Endothelial cell of umbilical vein (primary cell): ENCODE measurements at regions not wholly inside any gene's neighbourhood (a gene's known extent, or its start where the extent isn't known, plus 50 kb on each side); places are given as distances from the start of the nearest gene placed in this dataset.

Experiments
- BruUV-seq: library from RNA; stranded (reverse); fragments of 400-500 nt; replicated peaks from 2 replicates; lab custom pipeline; 2021; lab: Mats Ljungman, UMichigan
- CTCF ChIA-PET: fragments of 300-600, 350-600 bp; sonication (Branson Sonifier 250); formaldehyde crosslinking; loops from one replicate; lab custom pipeline; 2021; ENCODE audit warnings: antibody characterized with exemption, inconsistent platforms; lab: Charles Lee
- POLR2A ChIA-PET: fragments of 300-600, 350-600 bp; sonication (Branson Sonifier 250); formaldehyde crosslinking; loops from one replicate; lab custom pipeline; 2021; ENCODE audit warnings: antibody characterized with exemption, inconsistent platforms; lab: Charles Lee
- DNase-seq: peaks from one replicate; pipeline ENCODE4 v3.0.0-alpha.2; 2011; ENCODE audit warnings: low read depth, low spot score
- FAIRE-seq: peaks from 2 replicates; lab custom pipeline; 2011; peaks lifted over from hg19 to GRCh38; lab: Jason Lieb, UNC
- H2AFZ ChIP-seq: 2 replicates; pipeline ENCODE4 v1.6.0; 2012; ENCODE audit warnings: low read depth, low read length, control low read depth, inconsistent platforms
- H3K27ac ChIP-seq: 2 replicates; pipeline ENCODE4 v1.5.1; 2011; ENCODE audit warnings: low read depth, mild to moderate bottlenecking, control low read depth, low read length, moderate library complexity; ENCODE audit not compliant: insufficient read depth
- H3K27me3 ChIP-seq, 2 experiments: 2 replicates each; pipeline versions ENCODE4 v1.6.0 to v1.6.1; 2011; ENCODE audit warnings: low read length in 2 of 2, mixed read lengths in 1 of 2; ENCODE audit not compliant: control insufficient read depth in 2 of 2, insufficient read depth in 2 of 2
- H3K36me3 ChIP-seq, 2 experiments: 2 replicates in 1 of 2; 3 replicates in 1 of 2; pipeline ENCODE4 v1.5.1; 2011; ENCODE audit warnings: low read length in 2 of 2, mild to moderate bottlenecking in 1 of 2, moderate library complexity in 1 of 2; ENCODE audit not compliant: control insufficient read depth in 2 of 2, insufficient read depth in 2 of 2; ENCODE audit errors: extremely low read depth in 1 of 2
- H3K4me1 ChIP-seq: 3 replicates; pipeline ENCODE4 v1.5.1; 2011; ENCODE audit warnings: mild to moderate bottlenecking, low read length; ENCODE audit not compliant: control insufficient read depth, insufficient read depth; ENCODE audit errors: extremely low read depth
- H3K4me2 ChIP-seq: 2 replicates; pipeline ENCODE4 v1.6.1; 2011; ENCODE audit warnings: low read length, control low read depth, mixed read lengths; ENCODE audit not compliant: insufficient read depth
- H3K4me3 ChIP-seq, 3 experiments: fragments of 200-600 bp in 1 of 3; sonication (generic), shearing (Covaris generic) in 1 of 3; replicated peaks in 1 of 3; 2 replicates each; pipeline ENCODE4 v1.5.1; 2011 to 2016; ENCODE audit warnings: control low read depth in 3 of 3, low read length in 3 of 3, mild to moderate bottlenecking in 2 of 3, inconsistent platforms in 1 of 3, low read depth in 1 of 3, moderate library complexity in 1 of 3; ENCODE audit not compliant: insufficient read depth in 1 of 3
- H3K79me2 ChIP-seq: 2 replicates; pipeline ENCODE4 v1.6.0; 2012; ENCODE audit warnings: low read length, inconsistent platforms; ENCODE audit not compliant: control insufficient read depth, insufficient read depth
- H3K9ac ChIP-seq: replicated peaks from 2 replicates; pipeline ENCODE3; 2011; ENCODE audit warnings: low read length, control low read depth; ENCODE audit not compliant: insufficient read depth; ENCODE audit errors: extremely low read depth
- H3K9me1 ChIP-seq: replicated peaks from 3 replicates; pipeline ENCODE4 v1.6.0; 2011; ENCODE audit warnings: mild to moderate bottlenecking, low read length; ENCODE audit not compliant: control insufficient read depth, insufficient read depth; ENCODE audit errors: extremely low read depth
- H3K9me3 ChIP-seq: replicated peaks from 2 replicates; pipeline ENCODE4 v1.5.1; 2012; ENCODE audit warnings: low read length, inconsistent platforms; ENCODE audit not compliant: control insufficient read depth, insufficient read depth
- H4K20me1 ChIP-seq: replicated peaks from 2 replicates; pipeline ENCODE3; 2011; ENCODE audit warnings: mild to moderate bottlenecking, low read length; ENCODE audit not compliant: control insufficient read depth, insufficient read depth; ENCODE audit errors: extremely low read depth
- EZH2 ChIP-seq: IDR thresholded peaks from 2 replicates; pipeline ENCODE4 v1.6.1; 2012; ENCODE audit warnings: borderline replicate concordance, low read depth, mild to moderate bottlenecking, moderate library complexity, low read length, inconsistent platforms; ENCODE audit not compliant: severe bottlenecking
- FOS ChIP-seq: IDR thresholded peaks from 2 replicates; pipeline ENCODE4 v1.6.1; 2011; ENCODE audit warnings: mild to moderate bottlenecking, low read length, moderate library complexity, borderline replicate concordance; ENCODE audit not compliant: insufficient read depth
- GATA2 ChIP-seq: IDR thresholded peaks from 2 replicates; pipeline ENCODE4 v1.7.0; 2011; ENCODE audit warnings: low read depth, mild to moderate bottlenecking, moderate library complexity, mixed read lengths, low read length; ENCODE audit not compliant: insufficient read length, insufficient read depth
- JUN ChIP-seq: IDR thresholded peaks from 2 replicates; pipeline ENCODE4 v1.6.1; 2011; ENCODE audit warnings: borderline replicate concordance, low read depth; ENCODE audit not compliant: insufficient read length, insufficient read depth
- MAX ChIP-seq: IDR thresholded peaks from 2 replicates; pipeline ENCODE4 v1.6.1; 2011; ENCODE audit not compliant: insufficient read depth, insufficient read length
- MYC ChIP-seq: IDR thresholded peaks from one replicate; pipeline ENCODE4 v1.6.1; 2011; ENCODE audit warnings: mild to moderate bottlenecking, low read depth, low read length
- POLR2A ChIP-seq: IDR thresholded peaks from 2 replicates; pipeline ENCODE4 v1.6.1; 2012; ENCODE audit warnings: low read depth, mild to moderate bottlenecking, control low read depth, low read length
- POLR2AphosphoS5 ChIP-seq: IDR thresholded peaks from 2 replicates; pipeline ENCODE4 v1.6.1; 2012; ENCODE audit warnings: low read depth, mild to moderate bottlenecking, control low read depth, low read length, moderate library complexity; ENCODE audit not compliant: insufficient read depth
- dilution Hi-C: fragments of 300-500 bp; cut with MboI; formaldehyde crosslinking; loops from one replicate; pipeline ENCODE4 v1.15.0; 2019; ENCODE audit warnings: low sequenced_read_pairs; ENCODE audit not compliant: extremely low pct_ligation_motif_present
- intact Hi-C: fragments of 100-400 bp; cut with micrococcal nuclease; formaldehyde crosslinking; loops from one replicate; pipeline ENCODE4 v1.10.0; 2022
- TF ChIP-seq, protein P1 (sequence below), 2 donors: IDR thresholded peaks; 1 replicate in 1 of 2; 2 replicates in 1 of 2; pipeline ENCODE4 v1.5.1; 2011; ENCODE audit warnings: low read length in 2 of 2, mild to moderate bottlenecking in 2 of 2, moderate library complexity in 2 of 2, control low read depth in 1 of 2, inconsistent platforms in 1 of 2, low read depth in 1 of 2; ENCODE audit not compliant: insufficient read depth in 1 of 2; ENCODE audit errors: extremely low read depth in 1 of 2

DNA sequence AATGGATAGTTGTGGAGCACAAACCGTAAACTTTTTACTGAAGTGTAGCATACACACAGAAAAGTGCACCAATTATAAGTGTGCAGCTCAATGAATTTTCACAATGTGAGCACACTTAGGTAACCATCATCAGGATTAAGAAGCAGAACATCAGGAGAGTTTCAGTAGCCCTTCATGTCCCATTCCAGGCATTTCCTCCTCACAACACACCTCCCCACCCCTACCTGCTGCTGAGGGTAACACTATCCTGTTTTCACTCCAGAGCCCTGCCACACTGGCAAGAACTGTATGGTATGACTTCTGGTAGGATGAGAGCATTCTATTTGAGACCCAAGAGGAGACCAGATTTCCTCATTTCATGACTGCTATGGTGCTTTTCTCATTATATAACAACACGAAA, 166.5 kb downstream of the PPP1R3A start:
- H3K9ac ChIP-seq, result no peak overlapping the region
- no peaks in the 10 kb centered on the region for H3K79me2 ChIP-seq
- DNase-seq (no peak), FAIRE-seq (no peak)
- no peak overlapping the region for H3K4me3 ChIP-seq
- no peak overlapping the region for H3K4me2 ChIP-seq
- TF ChIP-seq JUN, result no peak
- no peak for TF ChIP-seq MAX
- TF ChIP-seq EZH2, result no peak
- no peak for TF ChIP-seq POLR2AphosphoS5
- TF ChIP-seq POLR2A, result no peak
- TF ChIP-seq GATA2, result no peak
- TF ChIP-seq MYC, result no peak
- TF ChIP-seq, protein P1, sequence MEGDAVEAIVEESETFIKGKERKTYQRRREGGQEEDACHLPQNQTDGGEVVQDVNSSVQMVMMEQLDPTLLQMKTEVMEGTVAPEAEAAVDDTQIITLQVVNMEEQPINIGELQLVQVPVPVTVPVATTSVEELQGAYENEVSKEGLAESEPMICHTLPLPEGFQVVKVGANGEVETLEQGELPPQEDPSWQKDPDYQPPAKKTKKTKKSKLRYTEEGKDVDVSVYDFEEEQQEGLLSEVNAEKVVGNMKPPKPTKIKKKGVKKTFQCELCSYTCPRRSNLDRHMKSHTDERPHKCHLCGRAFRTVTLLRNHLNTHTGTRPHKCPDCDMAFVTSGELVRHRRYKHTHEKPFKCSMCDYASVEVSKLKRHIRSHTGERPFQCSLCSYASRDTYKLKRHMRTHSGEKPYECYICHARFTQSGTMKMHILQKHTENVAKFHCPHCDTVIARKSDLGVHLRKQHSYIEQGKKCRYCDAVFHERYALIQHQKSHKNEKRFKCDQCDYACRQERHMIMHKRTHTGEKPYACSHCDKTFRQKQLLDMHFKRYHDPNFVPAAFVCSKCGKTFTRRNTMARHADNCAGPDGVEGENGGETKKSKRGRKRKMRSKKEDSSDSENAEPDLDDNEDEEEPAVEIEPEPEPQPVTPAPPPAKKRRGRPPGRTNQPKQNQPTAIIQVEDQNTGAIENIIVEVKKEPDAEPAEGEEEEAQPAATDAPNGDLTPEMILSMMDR (IDR thresholded peaks at IDR 0.05; ENCODE audit: extremely low read depth in 1 of 2, insufficient read depth in 1 of 2, low read depth in 1 of 2, low read length in 2 of 2), result no peak
- no peak for TF ChIP-seq FOS
- no peaks in the 10 kb centered on the region for H3K4me1 ChIP-seq
- no peaks in the 10 kb centered on the region for H3K9me3 ChIP-seq
- no peaks in the 10 kb centered on the region for H3K9me1 ChIP-seq
- no peaks in the 10 kb centered on the region for H3K27me3 ChIP-seq
- H4K20me1 ChIP-seq, result no peaks in the 10 kb centered on the region
- dilution Hi-C loops (no loop called here), intact Hi-C loops (no loop called here)
- ChIA-PET POLR2A (no interaction called here), CTCF (no interaction called here)
- no peaks in the 10 kb centered on the region for H3K36me3 ChIP-seq
- no TSS peak for BruUV-seq
- H3K27ac ChIP-seq, result no peak overlapping the region
- no peak overlapping the region for H2AFZ ChIP-seq
